ENCODE measurements at regions not wholly inside any gene's neighbourhood (a gene's known extent, or its start where the extent isn't known, plus 50 kb on each side); places are given as distances from the start of the nearest gene placed in this dataset.

DNA sequence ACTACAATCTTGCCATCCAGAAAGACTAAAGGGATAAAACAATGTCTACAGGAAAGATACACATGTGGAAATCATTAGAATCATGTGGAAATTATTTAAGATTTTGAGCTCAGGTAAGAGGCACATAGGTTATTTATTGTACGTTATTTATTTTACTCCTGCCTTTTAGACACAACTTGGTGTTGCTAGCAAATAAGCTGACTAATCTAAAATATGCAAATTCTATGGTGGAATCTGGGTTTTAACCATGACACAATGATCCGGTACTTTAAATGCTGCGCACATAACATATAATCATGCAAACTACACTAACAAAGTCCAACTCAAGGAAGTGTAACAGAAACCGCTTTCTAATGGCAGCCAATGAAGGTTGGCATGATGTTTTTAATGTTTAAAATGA is 112.5 kb downstream of the IFI44 start:
- TF ChIP-seq POLR2AphosphoS5 (IDR thresholded peaks at IDR 0.05): no peak
- TF ChIP-seq, protein P1, sequence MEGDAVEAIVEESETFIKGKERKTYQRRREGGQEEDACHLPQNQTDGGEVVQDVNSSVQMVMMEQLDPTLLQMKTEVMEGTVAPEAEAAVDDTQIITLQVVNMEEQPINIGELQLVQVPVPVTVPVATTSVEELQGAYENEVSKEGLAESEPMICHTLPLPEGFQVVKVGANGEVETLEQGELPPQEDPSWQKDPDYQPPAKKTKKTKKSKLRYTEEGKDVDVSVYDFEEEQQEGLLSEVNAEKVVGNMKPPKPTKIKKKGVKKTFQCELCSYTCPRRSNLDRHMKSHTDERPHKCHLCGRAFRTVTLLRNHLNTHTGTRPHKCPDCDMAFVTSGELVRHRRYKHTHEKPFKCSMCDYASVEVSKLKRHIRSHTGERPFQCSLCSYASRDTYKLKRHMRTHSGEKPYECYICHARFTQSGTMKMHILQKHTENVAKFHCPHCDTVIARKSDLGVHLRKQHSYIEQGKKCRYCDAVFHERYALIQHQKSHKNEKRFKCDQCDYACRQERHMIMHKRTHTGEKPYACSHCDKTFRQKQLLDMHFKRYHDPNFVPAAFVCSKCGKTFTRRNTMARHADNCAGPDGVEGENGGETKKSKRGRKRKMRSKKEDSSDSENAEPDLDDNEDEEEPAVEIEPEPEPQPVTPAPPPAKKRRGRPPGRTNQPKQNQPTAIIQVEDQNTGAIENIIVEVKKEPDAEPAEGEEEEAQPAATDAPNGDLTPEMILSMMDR (IDR thresholded peaks at IDR 0.05): no peak
